NCI-H526 (cell line): ENCODE measurements at regions not wholly inside any gene's neighbourhood (a gene's known extent, or its start where the extent isn't known, plus 50 kb on each side); places are given as distances from the start of the nearest gene placed in this dataset.

Experiments used
- DNase-seq, 2 experiments: peaks; one replicate each; lab custom pipeline; 2025; lab: John Stamatoyannopoulos, UW

GRCh38 chr13:78784014-78784750 lies 125.2 kb upstream of the OBI1 start:
- DNase-seq, result no peak

GRCh38 chr13:78780708-78781107 lies 121.8 kb upstream of the OBI1 start:
- DNase-seq, result no peak

GRCh38 chr13:78779608-78780007 lies 120.7 kb upstream of the OBI1 start:
- no peak for DNase-seq

GRCh38 chr13:78777976-78778375 lies 119.0 kb upstream of the OBI1 start:
- peak; percentile 57 to 62 for DNase-seq

- DNase-seq, result no peak
These were observed 118.4 kb upstream of the OBI1 start for GRCh38 chr13:78777396-78777795.

GRCh38 chr13:78772933-78773332 lies 114.0 kb upstream of the OBI1 start:
- no peak for DNase-seq

GRCh38 chr13:78770601-78771000 lies 111.6 kb upstream of the OBI1 start:
- DNase-seq, result no peak

- no peak for DNase-seq
These were observed 110.0 kb upstream of the OBI1 start for GRCh38 chr13:78768950-78769349.

GRCh38 chr13:78764665-78765064 lies 105.7 kb upstream of the OBI1 start:
- DNase-seq, result no peak

- DNase-seq, result no peak
These were observed 103.9 kb upstream of the OBI1 start for GRCh38 chr13:78762825-78763224.

- DNase-seq, result peak in 1 of 2 experiments; percentile 35
These were observed 100.7 kb upstream of the OBI1 start for GRCh38 chr13:78759704-78760103.

- DNase-seq, result no peak
These were observed 99.6 kb upstream of the OBI1 start for GRCh38 chr13:78758549-78758948.

- no peak for DNase-seq
These were observed 94.5 kb upstream of the OBI1 start for GRCh38 chr13:78753435-78753834.

- DNase-seq, result peak in 1 of 2 experiments; percentile 13
These were observed 91.8 kb upstream of the OBI1 start for GRCh38 chr13:78750735-78751134.

GRCh38 chr13:78743973-78744372 lies 85.0 kb upstream of the OBI1 start:
- no peak for DNase-seq

GRCh38 chr13:78742659-78743058 lies 83.7 kb upstream of the OBI1 start:
- no peak for DNase-seq

- DNase-seq, result no peak
These were observed 77.2 kb upstream of the OBI1 start for GRCh38 chr13:78736142-78736541.

GRCh38 chr13:78732445-78733017 lies 73.6 kb upstream of the OBI1 start:
- DNase-seq, result no peak

- no peak for DNase-seq
These were observed 63.7 kb upstream of the OBI1 start for GRCh38 chr13:78722700-78723099.

- DNase-seq, result no peak
These were observed 60.4 kb upstream of the OBI1 start for GRCh38 chr13:78719367-78719766.

- DNase-seq, result no peak
These were observed 55.8 kb upstream of the OBI1 start for GRCh38 chr13:78714717-78715116.

GRCh38 chr13:78712831-78713230 lies 53.9 kb upstream of the OBI1 start:
- DNase-seq, result peak; percentile 16 to 36

- no peak for DNase-seq
These were observed 50.1 kb upstream of the OBI1 start for GRCh38 chr13:78709028-78709427.
